H9 (cell line): ENCODE measurements at regions not wholly inside any gene's neighbourhood (a gene's known extent, or its start where the extent isn't known, plus 50 kb on each side); places are given as distances from the start of the nearest gene placed in this dataset.

Experiments
- DNase-seq: peaks from one replicate; pipeline ENCODE4 v3.0.0-alpha.2; 2017
- H2AFZ ChIP-seq: one replicate; pipeline ENCODE4 v1.6.1; 2013; ENCODE audit warnings: mild to moderate bottlenecking, low read length, control low read depth, moderate library complexity
- H2AK5ac ChIP-seq: 2 replicates; pipeline ENCODE4 v1.6.1; 2013; ENCODE audit warnings: low read length, control low read depth, mixed read lengths; ENCODE audit not compliant: insufficient read length
- H2BK120ac ChIP-seq: one replicate; pipeline ENCODE4 v1.6.1; 2013; ENCODE audit warnings: low read depth, mild to moderate bottlenecking, low read length, control low read depth, inconsistent platforms; ENCODE audit not compliant: poor library complexity, severe bottlenecking
- H2BK12ac ChIP-seq: 2 replicates; pipeline ENCODE4 v1.6.1; 2013; ENCODE audit warnings: low read length, control low read depth, mixed read lengths, low read depth; ENCODE audit not compliant: insufficient read length
- H2BK15ac ChIP-seq: 2 replicates; pipeline ENCODE4 v1.6.1; 2013; ENCODE audit warnings: low read depth, low read length, control low read depth
- H2BK20ac ChIP-seq: one replicate; pipeline ENCODE4 v1.6.1; 2013; ENCODE audit warnings: low read depth, mild to moderate bottlenecking, low read length, control low read depth, inconsistent platforms; ENCODE audit not compliant: poor library complexity, severe bottlenecking
- H2BK5ac ChIP-seq: 2 replicates; pipeline ENCODE4 v1.6.1; 2013; ENCODE audit warnings: low read length, control low read depth, mixed read lengths; ENCODE audit not compliant: insufficient read length
- H3K14ac ChIP-seq: 2 replicates; pipeline ENCODE4 v1.6.1; 2013; ENCODE audit warnings: low read length, control low read depth; ENCODE audit not compliant: insufficient read depth
- H3K18ac ChIP-seq: 2 replicates; pipeline ENCODE4 v1.6.1; 2013; ENCODE audit warnings: low read depth, mild to moderate bottlenecking, mixed read lengths, low read length, control low read depth; ENCODE audit not compliant: insufficient read length
- H3K23ac ChIP-seq: 2 replicates; pipeline ENCODE4 v1.6.1; 2013; ENCODE audit warnings: low read length, control low read depth, mixed read lengths, low read depth; ENCODE audit not compliant: insufficient read length
- H3K23me2 ChIP-seq: 2 replicates; pipeline ENCODE4 v1.6.1; 2013; ENCODE audit warnings: low read depth, mild to moderate bottlenecking, mixed read lengths, low read length, control low read depth; ENCODE audit not compliant: insufficient read length, poor library complexity, severe bottlenecking
- H3K27ac ChIP-seq: 2 replicates; pipeline ENCODE4 v1.5.1; 2013; ENCODE audit warnings: low read length, control low read depth, mixed read lengths, low read depth; ENCODE audit not compliant: insufficient read length
- H3K27me3 ChIP-seq: 2 replicates; pipeline ENCODE4 v1.6.1; 2013; ENCODE audit warnings: low read length, control low read depth, inconsistent platforms; ENCODE audit not compliant: insufficient read depth
- H3K4ac ChIP-seq: 2 replicates; pipeline ENCODE4 v1.6.1; 2013; ENCODE audit warnings: low read depth, mild to moderate bottlenecking, control low read depth, inconsistent platforms, low read length, moderate library complexity
- H3K4me1 ChIP-seq: 2 replicates; pipeline ENCODE4 v1.6.1; 2013; ENCODE audit warnings: low read length, control low read depth, inconsistent platforms; ENCODE audit not compliant: insufficient read depth
- H3K4me2 ChIP-seq: 2 replicates; pipeline ENCODE4 v1.6.1; 2013; ENCODE audit warnings: low read length, control low read depth, mixed read lengths; ENCODE audit not compliant: insufficient read length, insufficient read depth
- H3K56ac ChIP-seq: 2 replicates; pipeline ENCODE4 v1.6.1; 2013; ENCODE audit warnings: low read depth, mild to moderate bottlenecking, mixed read lengths, low read length, control low read depth; ENCODE audit not compliant: insufficient read length
- H3K79me1 ChIP-seq: 2 replicates; pipeline ENCODE4 v1.6.1; 2013; ENCODE audit warnings: low read depth, mild to moderate bottlenecking, moderate library complexity, low read length, control low read depth, inconsistent platforms; ENCODE audit not compliant: insufficient read depth, poor library complexity, severe bottlenecking
- H3K79me2 ChIP-seq: 2 replicates; pipeline ENCODE4 v1.6.1; 2013; ENCODE audit warnings: low read length, control low read depth, inconsistent platforms; ENCODE audit not compliant: insufficient read depth
- H3K9ac ChIP-seq: 2 replicates; pipeline ENCODE4 v1.6.1; 2013; ENCODE audit warnings: low read length, control low read depth, mixed read lengths; ENCODE audit not compliant: insufficient read length; ENCODE audit errors: extremely low read depth
- H3K9me3 ChIP-seq: one replicate; pipeline ENCODE4 v1.6.1; 2013; ENCODE audit warnings: low read depth, low read length, inconsistent platforms; ENCODE audit not compliant: control insufficient read depth
- H3T11ph ChIP-seq: one replicate; pipeline ENCODE4 v1.6.1; 2013; ENCODE audit warnings: mild to moderate bottlenecking, low read length, control low read depth, inconsistent platforms
- H4K20me1 ChIP-seq: one replicate; pipeline ENCODE4 v1.6.1; 2013; ENCODE audit not compliant: control insufficient read depth, insufficient read length, insufficient read depth
- H4K5ac ChIP-seq: 2 replicates; pipeline ENCODE4 v1.6.1; 2013; ENCODE audit warnings: low read depth, mild to moderate bottlenecking, mixed read lengths, low read length, control low read depth; ENCODE audit not compliant: insufficient read length
- H4K8ac ChIP-seq: replicated peaks from 2 replicates; pipeline ENCODE4 v1.6.1; 2013; ENCODE audit warnings: low read length, control low read depth, mixed read lengths, low read depth; ENCODE audit not compliant: insufficient read length
- H4K91ac ChIP-seq: 2 replicates; pipeline ENCODE4 v1.6.1; 2013; ENCODE audit warnings: low read depth, mild to moderate bottlenecking, moderate library complexity, mixed read lengths, low read length, control low read depth; ENCODE audit not compliant: insufficient read length
- H3K27ac Mint-ChIP-seq, 3 experiments: 2 replicates in 2 of 3; 3 replicates in 1 of 3; pipeline ENCODE4 v1.8.0; 2020 to 2021; ENCODE audit warnings: mixed read lengths in 3 of 3, mild to moderate bottlenecking in 1 of 3, moderate library complexity in 1 of 3
- H3K27me3 Mint-ChIP-seq: 2 replicates; pipeline ENCODE4 v1.8.0; 2021; ENCODE audit warnings: low read depth, mild to moderate bottlenecking, moderate library complexity, mixed read lengths
- H3K36me3 Mint-ChIP-seq, 3 experiments: 2 replicates in 2 of 3; 3 replicates in 1 of 3; pipeline ENCODE4 v1.8.0; 2020 to 2021; ENCODE audit warnings: low read depth in 3 of 3, mixed read lengths in 3 of 3; ENCODE audit not compliant: insufficient read depth in 1 of 3
- H3K4me1 Mint-ChIP-seq, 2 experiments: 2 replicates each; pipeline ENCODE4 v1.8.0; 2020; ENCODE audit warnings: mixed read lengths in 2 of 2
- H3K4me3 Mint-ChIP-seq, 2 experiments: 2 replicates in 1 of 2; 3 replicates in 1 of 2; pipeline ENCODE4 v1.8.0; 2020 to 2021; ENCODE audit warnings: mild to moderate bottlenecking in 2 of 2, mixed read lengths in 2 of 2, moderate library complexity in 1 of 2
- H3K9me3 Mint-ChIP-seq, 2 experiments: 2 replicates in 1 of 2; 3 replicates in 1 of 2; pipeline ENCODE4 v1.8.0; 2020; ENCODE audit warnings: mild to moderate bottlenecking in 2 of 2, mixed read lengths in 2 of 2, moderate library complexity in 1 of 2
- WGBS: extraction: QIAGEN DNeasy Blood & Tissue Kit; methylation state at CpG from one replicate; pipeline ENCODE4 v1.1.7; 2013; ENCODE audit warnings: missing lambda C conversion rate, low lambda C conversion rate, mixed read lengths; ENCODE audit not compliant: insufficient read length; ENCODE audit errors: extremely low coverage; 5-methylcytosine and 5-hydroxymethylcytosine counted together
- TF ChIP-seq, protein P1 (sequence below): fragments of 200-600 bp; sonication (generic); conservative IDR thresholded peaks from 3 replicates; pipeline ENCODE4 v1.8.0; 2021; ENCODE audit warnings: antibody characterized with exemption, mild to moderate bottlenecking

GRCh38 chr1:99482286-99482685 is 163.6 kb upstream of the PALMD start:
- peaks cover 0 to 2% (median 0%) of the 10 kb centered on the region in 3 experiments; a peak in 2 of 7 replicates for H3K36me3 Mint-ChIP-seq
- H3K4me1 Mint-ChIP-seq, result 0 out of 4 replicates have a peak, but pooled peaks cover 0 to 2% of the 10 kb centered on the region in 2 experiments
- H2AK5ac ChIP-seq, result no peak overlapping the region
- no peak overlapping the region for H3K27ac ChIP-seq
- no peak overlapping the region for H3K4me2 ChIP-seq
- H2BK120ac ChIP-seq, result no peak overlapping the region
- no peak overlapping the region for H3K56ac ChIP-seq
- no peak overlapping the region for H3K14ac ChIP-seq
- no peak overlapping the region for H2AFZ ChIP-seq
- no peak overlapping the region for H3K9ac ChIP-seq
- no peaks in the 10 kb centered on the region for H3K79me2 ChIP-seq
- H3K4me1 ChIP-seq, result no peaks in the 10 kb centered on the region
- H4K91ac ChIP-seq, result no peak overlapping the region
- no peak overlapping the region for H3K4ac ChIP-seq
- no peak overlapping the region for H2BK20ac ChIP-seq
- H2BK5ac ChIP-seq, result no peak overlapping the region
- H3K79me1 ChIP-seq, result no peaks in the 10 kb centered on the region
- no peak overlapping the region for H4K8ac ChIP-seq
- H3K23ac ChIP-seq, result no peak overlapping the region
- no peak for DNase-seq
- H2BK15ac ChIP-seq, result no peak overlapping the region
- no peak overlapping the region for H3K18ac ChIP-seq
- WGBS, result no CpG with 5 or more reads among the region's 2 CpGs
- H3K27ac Mint-ChIP-seq, result no peak overlapping the region
- H3K27me3 ChIP-seq, result no peaks in the 10 kb centered on the region
- H3K9me3 Mint-ChIP-seq, result peaks cover 0 to 2% of the 10 kb centered on the region in 2 experiments; a peak in 2 of 5 replicates
- H3K4me3 Mint-ChIP-seq, result no peak overlapping the region
- H3K23me2 ChIP-seq, result no peaks in the 10 kb centered on the region
- no peaks in the 10 kb centered on the region for H4K20me1 ChIP-seq
- no peak overlapping the region for H4K5ac ChIP-seq
- no peak overlapping the region for H2BK12ac ChIP-seq
- TF ChIP-seq, protein P1, sequence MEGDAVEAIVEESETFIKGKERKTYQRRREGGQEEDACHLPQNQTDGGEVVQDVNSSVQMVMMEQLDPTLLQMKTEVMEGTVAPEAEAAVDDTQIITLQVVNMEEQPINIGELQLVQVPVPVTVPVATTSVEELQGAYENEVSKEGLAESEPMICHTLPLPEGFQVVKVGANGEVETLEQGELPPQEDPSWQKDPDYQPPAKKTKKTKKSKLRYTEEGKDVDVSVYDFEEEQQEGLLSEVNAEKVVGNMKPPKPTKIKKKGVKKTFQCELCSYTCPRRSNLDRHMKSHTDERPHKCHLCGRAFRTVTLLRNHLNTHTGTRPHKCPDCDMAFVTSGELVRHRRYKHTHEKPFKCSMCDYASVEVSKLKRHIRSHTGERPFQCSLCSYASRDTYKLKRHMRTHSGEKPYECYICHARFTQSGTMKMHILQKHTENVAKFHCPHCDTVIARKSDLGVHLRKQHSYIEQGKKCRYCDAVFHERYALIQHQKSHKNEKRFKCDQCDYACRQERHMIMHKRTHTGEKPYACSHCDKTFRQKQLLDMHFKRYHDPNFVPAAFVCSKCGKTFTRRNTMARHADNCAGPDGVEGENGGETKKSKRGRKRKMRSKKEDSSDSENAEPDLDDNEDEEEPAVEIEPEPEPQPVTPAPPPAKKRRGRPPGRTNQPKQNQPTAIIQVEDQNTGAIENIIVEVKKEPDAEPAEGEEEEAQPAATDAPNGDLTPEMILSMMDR, result no peak
- H3K9me3 ChIP-seq, result no peaks in the 10 kb centered on the region
- no peak overlapping the region for H3T11ph ChIP-seq
- H3K27me3 Mint-ChIP-seq, result no peaks in the 10 kb centered on the region
